H9 (cell line): ENCODE measurements at regions not wholly inside any gene's neighbourhood (a gene's known extent, or its start where the extent isn't known, plus 50 kb on each side); places are given as distances from the start of the nearest gene placed in this dataset.

Source experiments
- DNase-seq: peaks from one replicate; pipeline ENCODE4 v3.0.0-alpha.2; 2017
- H2AFZ ChIP-seq: one replicate; pipeline ENCODE4 v1.6.1; 2013; ENCODE audit warnings: mild to moderate bottlenecking, low read length, control low read depth, moderate library complexity
- H2AK5ac ChIP-seq: 2 replicates; pipeline ENCODE4 v1.6.1; 2013; ENCODE audit warnings: low read length, control low read depth, mixed read lengths; ENCODE audit not compliant: insufficient read length
- H2BK120ac ChIP-seq: one replicate; pipeline ENCODE4 v1.6.1; 2013; ENCODE audit warnings: low read depth, mild to moderate bottlenecking, low read length, control low read depth, inconsistent platforms; ENCODE audit not compliant: poor library complexity, severe bottlenecking
- H2BK12ac ChIP-seq: 2 replicates; pipeline ENCODE4 v1.6.1; 2013; ENCODE audit warnings: low read length, control low read depth, mixed read lengths, low read depth; ENCODE audit not compliant: insufficient read length
- H2BK15ac ChIP-seq: 2 replicates; pipeline ENCODE4 v1.6.1; 2013; ENCODE audit warnings: low read depth, low read length, control low read depth
- H2BK20ac ChIP-seq: one replicate; pipeline ENCODE4 v1.6.1; 2013; ENCODE audit warnings: low read depth, mild to moderate bottlenecking, low read length, control low read depth, inconsistent platforms; ENCODE audit not compliant: poor library complexity, severe bottlenecking
- H2BK5ac ChIP-seq: 2 replicates; pipeline ENCODE4 v1.6.1; 2013; ENCODE audit warnings: low read length, control low read depth, mixed read lengths; ENCODE audit not compliant: insufficient read length
- H3K14ac ChIP-seq: 2 replicates; pipeline ENCODE4 v1.6.1; 2013; ENCODE audit warnings: low read length, control low read depth; ENCODE audit not compliant: insufficient read depth
- H3K18ac ChIP-seq: 2 replicates; pipeline ENCODE4 v1.6.1; 2013; ENCODE audit warnings: low read depth, mild to moderate bottlenecking, mixed read lengths, low read length, control low read depth; ENCODE audit not compliant: insufficient read length
- H3K23ac ChIP-seq: 2 replicates; pipeline ENCODE4 v1.6.1; 2013; ENCODE audit warnings: low read length, control low read depth, mixed read lengths, low read depth; ENCODE audit not compliant: insufficient read length
- H3K23me2 ChIP-seq: 2 replicates; pipeline ENCODE4 v1.6.1; 2013; ENCODE audit warnings: low read depth, mild to moderate bottlenecking, mixed read lengths, low read length, control low read depth; ENCODE audit not compliant: insufficient read length, poor library complexity, severe bottlenecking
- H3K27ac ChIP-seq: 2 replicates; pipeline ENCODE4 v1.5.1; 2013; ENCODE audit warnings: low read length, control low read depth, mixed read lengths, low read depth; ENCODE audit not compliant: insufficient read length
- H3K27me3 ChIP-seq: 2 replicates; pipeline ENCODE4 v1.6.1; 2013; ENCODE audit warnings: low read length, control low read depth, inconsistent platforms; ENCODE audit not compliant: insufficient read depth
- H3K4ac ChIP-seq: 2 replicates; pipeline ENCODE4 v1.6.1; 2013; ENCODE audit warnings: low read depth, mild to moderate bottlenecking, control low read depth, inconsistent platforms, low read length, moderate library complexity
- H3K4me1 ChIP-seq: 2 replicates; pipeline ENCODE4 v1.6.1; 2013; ENCODE audit warnings: low read length, control low read depth, inconsistent platforms; ENCODE audit not compliant: insufficient read depth
- H3K4me2 ChIP-seq: 2 replicates; pipeline ENCODE4 v1.6.1; 2013; ENCODE audit warnings: low read length, control low read depth, mixed read lengths; ENCODE audit not compliant: insufficient read length, insufficient read depth
- H3K56ac ChIP-seq: 2 replicates; pipeline ENCODE4 v1.6.1; 2013; ENCODE audit warnings: low read depth, mild to moderate bottlenecking, mixed read lengths, low read length, control low read depth; ENCODE audit not compliant: insufficient read length
- H3K79me1 ChIP-seq: 2 replicates; pipeline ENCODE4 v1.6.1; 2013; ENCODE audit warnings: low read depth, mild to moderate bottlenecking, moderate library complexity, low read length, control low read depth, inconsistent platforms; ENCODE audit not compliant: insufficient read depth, poor library complexity, severe bottlenecking
- H3K79me2 ChIP-seq: 2 replicates; pipeline ENCODE4 v1.6.1; 2013; ENCODE audit warnings: low read length, control low read depth, inconsistent platforms; ENCODE audit not compliant: insufficient read depth
- H3K9ac ChIP-seq: 2 replicates; pipeline ENCODE4 v1.6.1; 2013; ENCODE audit warnings: low read length, control low read depth, mixed read lengths; ENCODE audit not compliant: insufficient read length; ENCODE audit errors: extremely low read depth
- H3K9me3 ChIP-seq: one replicate; pipeline ENCODE4 v1.6.1; 2013; ENCODE audit warnings: low read depth, low read length, inconsistent platforms; ENCODE audit not compliant: control insufficient read depth
- H3T11ph ChIP-seq: one replicate; pipeline ENCODE4 v1.6.1; 2013; ENCODE audit warnings: mild to moderate bottlenecking, low read length, control low read depth, inconsistent platforms
- H4K20me1 ChIP-seq: one replicate; pipeline ENCODE4 v1.6.1; 2013; ENCODE audit not compliant: control insufficient read depth, insufficient read length, insufficient read depth
- H4K5ac ChIP-seq: 2 replicates; pipeline ENCODE4 v1.6.1; 2013; ENCODE audit warnings: low read depth, mild to moderate bottlenecking, mixed read lengths, low read length, control low read depth; ENCODE audit not compliant: insufficient read length
- H4K8ac ChIP-seq: replicated peaks from 2 replicates; pipeline ENCODE4 v1.6.1; 2013; ENCODE audit warnings: low read length, control low read depth, mixed read lengths, low read depth; ENCODE audit not compliant: insufficient read length
- H4K91ac ChIP-seq: 2 replicates; pipeline ENCODE4 v1.6.1; 2013; ENCODE audit warnings: low read depth, mild to moderate bottlenecking, moderate library complexity, mixed read lengths, low read length, control low read depth; ENCODE audit not compliant: insufficient read length
- H3K27ac Mint-ChIP-seq, 3 experiments: 2 replicates in 2 of 3; 3 replicates in 1 of 3; pipeline ENCODE4 v1.8.0; 2020 to 2021; ENCODE audit warnings: mixed read lengths in 3 of 3, mild to moderate bottlenecking in 1 of 3, moderate library complexity in 1 of 3
- H3K27me3 Mint-ChIP-seq: 2 replicates; pipeline ENCODE4 v1.8.0; 2021; ENCODE audit warnings: low read depth, mild to moderate bottlenecking, moderate library complexity, mixed read lengths
- H3K36me3 Mint-ChIP-seq, 3 experiments: 2 replicates in 2 of 3; 3 replicates in 1 of 3; pipeline ENCODE4 v1.8.0; 2020 to 2021; ENCODE audit warnings: low read depth in 3 of 3, mixed read lengths in 3 of 3; ENCODE audit not compliant: insufficient read depth in 1 of 3
- H3K4me1 Mint-ChIP-seq, 2 experiments: 2 replicates each; pipeline ENCODE4 v1.8.0; 2020; ENCODE audit warnings: mixed read lengths in 2 of 2
- H3K4me3 Mint-ChIP-seq, 2 experiments: 2 replicates in 1 of 2; 3 replicates in 1 of 2; pipeline ENCODE4 v1.8.0; 2020 to 2021; ENCODE audit warnings: mild to moderate bottlenecking in 2 of 2, mixed read lengths in 2 of 2, moderate library complexity in 1 of 2
- H3K9me3 Mint-ChIP-seq, 2 experiments: 2 replicates in 1 of 2; 3 replicates in 1 of 2; pipeline ENCODE4 v1.8.0; 2020; ENCODE audit warnings: mild to moderate bottlenecking in 2 of 2, mixed read lengths in 2 of 2, moderate library complexity in 1 of 2
- CTCF ChIP-seq: fragments of 200-600 bp; sonication (generic); conservative IDR thresholded peaks from 3 replicates; pipeline ENCODE4 v1.8.0; 2021; ENCODE audit warnings: antibody characterized with exemption, mild to moderate bottlenecking
- WGBS: extraction: QIAGEN DNeasy Blood & Tissue Kit; methylation state at CpG from one replicate; pipeline ENCODE4 v1.1.7; 2013; ENCODE audit warnings: missing lambda C conversion rate, low lambda C conversion rate, mixed read lengths; ENCODE audit not compliant: insufficient read length; ENCODE audit errors: extremely low coverage; 5-methylcytosine and 5-hydroxymethylcytosine counted together

GRCh38 chrX:124226129-124226528, 106.3 kb upstream of the TEX13D start:
- H3K9me3 Mint-ChIP-seq: peaks cover 6 to 8% of the 10 kb centered on the region in 2 experiments; a peak in 4 of 5 replicates
- Histone ChIP-seq H4K91ac (no peak overlapping the region), H3K4me2 (no peak overlapping the region), H2BK20ac (no peak overlapping the region), H3K56ac (no peak overlapping the region), H3K18ac (no peak overlapping the region), H2AK5ac (no peak overlapping the region), H2BK15ac (no peak overlapping the region), H2BK5ac (no peak overlapping the region), H3K4me1 (0 out of 2 replicates have a peak, but pooled peaks cover 3% of the 10 kb centered on the region), H2BK120ac (no peak overlapping the region), H4K20me1 (no peaks in the 10 kb centered on the region), H3K79me2 (no peaks in the 10 kb centered on the region), H4K5ac (no peak overlapping the region), H4K8ac (no peak overlapping the region), H3K4ac (no peak overlapping the region), H3K79me1 (no peaks in the 10 kb centered on the region), H3K27me3 (no peaks in the 10 kb centered on the region), H3K23ac (no peak overlapping the region), H2BK12ac (no peak overlapping the region), H3K9me3 (peaks cover 5% of the 10 kb centered on the region), H3K23me2 (no peaks in the 10 kb centered on the region), H3K14ac (no peak overlapping the region), H3K9ac (no peak overlapping the region), H2AFZ (no peak overlapping the region), H3K27ac (no peak overlapping the region), H3T11ph (no peak overlapping the region)
- H3K36me3 Mint-ChIP-seq: no peaks in the 10 kb centered on the region
- peaks cover 44 to 45% of the 10 kb centered on the region in 2 experiments for H3K4me1 Mint-ChIP-seq
- H3K27me3 Mint-ChIP-seq: peaks cover 38% of the 10 kb centered on the region
- no peak for DNase-seq
- H3K4me3 Mint-ChIP-seq: no peak overlapping the region
- no peak for TF ChIP-seq CTCF
- no peak overlapping the region; a peak in 1 of 7 replicates for H3K27ac Mint-ChIP-seq
- no CpG with 5 or more reads among the region's 2 CpGs for WGBS
